Liver (tissue), 8 donors: ENCODE measurements at regions not wholly inside any gene's neighbourhood (a gene's known extent, or its start where the extent isn't known, plus 50 kb on each side); places are given as distances from the start of the nearest gene placed in this dataset.

ENCODE experiments used
- DNase-seq: peaks from one replicate; pipeline ENCODE4 v3.0.0-alpha.2; 2017; ENCODE audit warnings: low spot score
- H3K27ac ChIP-seq, 2 donors: one replicate each; pipeline ENCODE4 v1.7.0; 2013; ENCODE audit warnings: inconsistent platforms in 2 of 2, low read length in 2 of 2, control low read depth in 1 of 2, low read depth in 1 of 2, mild to moderate bottlenecking in 1 of 2
- H3K27me3 ChIP-seq, 4 donors: one replicate each; pipeline versions ENCODE4 v1.6.1 to v1.7.0; 2013; ENCODE audit warnings: low read length in 3 of 4, inconsistent platforms in 1 of 4, mild to moderate bottlenecking in 1 of 4, moderate library complexity in 1 of 4; ENCODE audit not compliant: control insufficient read depth in 4 of 4, insufficient read depth in 4 of 4
- H3K36me3 ChIP-seq, 4 donors: one replicate each; pipeline versions ENCODE4 v1.6.1 to v1.7.0; 2013; ENCODE audit warnings: low read length in 3 of 4, mild to moderate bottlenecking in 3 of 4, low read depth in 1 of 4, moderate library complexity in 1 of 4; ENCODE audit not compliant: control insufficient read depth in 4 of 4, insufficient read depth in 3 of 4
- H3K4me1 ChIP-seq, 4 donors: one replicate each; pipeline versions ENCODE4 v1.6.1 to v1.7.0; 2013; ENCODE audit warnings: low read length in 3 of 4, mild to moderate bottlenecking in 3 of 4, moderate library complexity in 1 of 4; ENCODE audit not compliant: control insufficient read depth in 4 of 4, insufficient read depth in 4 of 4
- H3K4me3 ChIP-seq, 3 donors: one replicate each; pipeline versions ENCODE4 v1.6.1 to v1.7.0; 2013; ENCODE audit warnings: low read length in 3 of 3, control low read depth in 1 of 3, low read depth in 1 of 3, mild to moderate bottlenecking in 1 of 3
- H3K9ac ChIP-seq, 2 donors: one replicate each; pipeline ENCODE4 v1.7.0; 2013; ENCODE audit warnings: low read length in 2 of 2, mild to moderate bottlenecking in 2 of 2, moderate library complexity in 2 of 2, control low read depth in 1 of 2, low read depth in 1 of 2
- H3K9me3 ChIP-seq, 4 donors: one replicate each; pipeline versions ENCODE4 v1.6.1 to v1.7.0; 2013; ENCODE audit warnings: low read length in 3 of 4; ENCODE audit not compliant: control insufficient read depth in 4 of 4
- ATF3 ChIP-seq: IDR thresholded peaks from 2 replicates; pipeline ENCODE4 v1.6.1; 2016; ENCODE audit warnings: antibody characterized with exemption
- CTCF ChIP-seq: fragments of 150-350 bp; IDR thresholded peaks from 2 replicates; pipeline ENCODE4 v1.5.1; 2017; ENCODE audit warnings: improper control_type of control experiment, low read depth, low read length; ENCODE audit not compliant: missing input control
- EGR1 ChIP-seq, 2 donors: IDR thresholded peaks; 2 replicates each; pipeline ENCODE4 v1.6.1; 2016 to 2018; ENCODE audit warnings: antibody characterized with exemption in 2 of 2, low read depth in 2 of 2
- FOXA1 ChIP-seq: IDR thresholded peaks from 2 replicates; pipeline ENCODE4 v1.6.1; 2016; ENCODE audit warnings: antibody characterized with exemption
- FOXA2 ChIP-seq: IDR thresholded peaks from 2 replicates; pipeline ENCODE4 v1.6.1; 2016; ENCODE audit warnings: antibody characterized with exemption
- GABPA ChIP-seq, 2 donors: IDR thresholded peaks in 1 of 2; conservative IDR thresholded peaks in 1 of 2; 2 replicates each; pipeline ENCODE4 v1.6.1; 2016; ENCODE audit warnings: antibody characterized with exemption in 2 of 2, mild to moderate bottlenecking in 1 of 2, moderate library complexity in 1 of 2
- HNF4A ChIP-seq, 2 donors: conservative IDR thresholded peaks; 2 replicates each; pipeline ENCODE4 v1.6.1; 2016; ENCODE audit warnings: antibody characterized with exemption in 2 of 2, mild to moderate bottlenecking in 2 of 2
- HNF4G ChIP-seq: IDR thresholded peaks from 2 replicates; pipeline ENCODE4 v1.6.1; 2016; ENCODE audit warnings: antibody characterized with exemption
- JUND ChIP-seq, 2 donors: IDR thresholded peaks; 2 replicates each; pipeline ENCODE4 v1.6.1; 2016; ENCODE audit warnings: antibody characterized with exemption in 2 of 2
- MAX ChIP-seq: IDR thresholded peaks from 2 replicates; pipeline ENCODE4 v1.6.1; 2016; ENCODE audit warnings: antibody characterized with exemption
- NR2F2 ChIP-seq: IDR thresholded peaks from 2 replicates; pipeline ENCODE4 v1.6.1; 2016; ENCODE audit warnings: antibody characterized with exemption
- RAD21 ChIP-seq, 2 donors: IDR thresholded peaks; 2 replicates each; pipeline ENCODE4 v1.6.1; 2016; ENCODE audit warnings: antibody characterized with exemption in 2 of 2, mild to moderate bottlenecking in 2 of 2
- REST ChIP-seq: IDR thresholded peaks from 2 replicates; pipeline ENCODE4 v1.6.1; 2016; ENCODE audit warnings: antibody characterized with exemption, mild to moderate bottlenecking
- RXRA ChIP-seq, 2 donors: IDR thresholded peaks; 2 replicates each; pipeline ENCODE4 v1.6.1; 2017 to 2018; ENCODE audit warnings: antibody characterized with exemption in 2 of 2, mild to moderate bottlenecking in 1 of 2
- SP1 ChIP-seq: IDR thresholded peaks from 2 replicates; pipeline ENCODE4 v1.6.1; 2018; ENCODE audit warnings: antibody characterized with exemption, mild to moderate bottlenecking
- TAF1 ChIP-seq: conservative IDR thresholded peaks from 2 replicates; pipeline ENCODE4 v1.6.1; 2016; ENCODE audit warnings: antibody characterized with exemption, mild to moderate bottlenecking
- YY1 ChIP-seq: IDR thresholded peaks from 2 replicates; pipeline ENCODE4 v1.6.1; 2016; ENCODE audit warnings: antibody characterized with exemption, mild to moderate bottlenecking
- ZBTB33 ChIP-seq: IDR thresholded peaks from 2 replicates; pipeline ENCODE4 v1.6.1; 2016; ENCODE audit warnings: antibody characterized with exemption
- WGBS: extraction: QIAGEN DNeasy Blood & Tissue Kit; methylation state at CpG from one replicate; pipeline ENCODE4 v1.1.7; 2013; 5-methylcytosine and 5-hydroxymethylcytosine counted together
- donor health status: healthy.
- donor health status: healthy.
- donor health status: healthy.
- donor health status: healthy.
- donor health status: healthy.

- Histone ChIP-seq H3K27me3 (no peaks in the 10 kb centered on the region), H3K9ac (peak overlapping the region in 1 of 2 donors; percentile 18), H3K36me3 (no peaks in the 10 kb centered on the region), H3K9me3 (no peaks in the 10 kb centered on the region), H3K4me1 (peaks cover 3 to 16% (median 4%) of the 10 kb centered on the region in 4 donors), H3K27ac (peak overlapping the region; percentile 59 to 74), H3K4me3 (no peak overlapping the region)
- DNase-seq, result no peak
- TF ChIP-seq HNF4A (conservative IDR thresholded peaks at IDR 0.05) (peak; percentile 67 to 76), RAD21 (IDR thresholded peaks at IDR 0.05) (peak; percentile 64 to 67), TAF1 (peak; percentile 39), EGR1 (IDR thresholded peaks at IDR 0.05; ENCODE audit: low read depth in 2 of 2) (peak in 1 of 2 donors; percentile 49), CTCF (no peak), HNF4G (no peak), GABPA (IDR thresholded peaks at IDR 0.05 in 1 of 2, conservative IDR thresholded peaks at IDR 0.05 in 1 of 2) (no peak), ZBTB33 (peak; percentile 62), JUND (IDR thresholded peaks at IDR 0.05) (peak in 1 of 2 donors; percentile 24), RXRA (IDR thresholded peaks at IDR 0.05) (peak; percentile 77 to 88), YY1 (peak; percentile 55), ATF3 (peak; percentile 21), SP1 (peak; percentile 78), NR2F2 (no peak), REST (peak; percentile 32), MAX (peak; percentile 59), FOXA1 (peak; percentile 72), FOXA2 (peak; percentile 77)
- WGBS, result 42% methylated on average over 3 of the region's 3 CpGs
These were observed 299.8 kb upstream of the SALL1 start for GRCh38 chr16:51450909-51451308.
